ENCODE measurements at regions not wholly inside any gene's neighbourhood (a gene's known extent, or its start where the extent isn't known, plus 50 kb on each side); places are given as distances from the start of the nearest gene placed in this dataset.
"Not testable (repeated sequence)": the region's sequence is repeated elsewhere in the genome, so short reads cannot be mapped to it uniquely, and the experiment has no call there.

DNA sequence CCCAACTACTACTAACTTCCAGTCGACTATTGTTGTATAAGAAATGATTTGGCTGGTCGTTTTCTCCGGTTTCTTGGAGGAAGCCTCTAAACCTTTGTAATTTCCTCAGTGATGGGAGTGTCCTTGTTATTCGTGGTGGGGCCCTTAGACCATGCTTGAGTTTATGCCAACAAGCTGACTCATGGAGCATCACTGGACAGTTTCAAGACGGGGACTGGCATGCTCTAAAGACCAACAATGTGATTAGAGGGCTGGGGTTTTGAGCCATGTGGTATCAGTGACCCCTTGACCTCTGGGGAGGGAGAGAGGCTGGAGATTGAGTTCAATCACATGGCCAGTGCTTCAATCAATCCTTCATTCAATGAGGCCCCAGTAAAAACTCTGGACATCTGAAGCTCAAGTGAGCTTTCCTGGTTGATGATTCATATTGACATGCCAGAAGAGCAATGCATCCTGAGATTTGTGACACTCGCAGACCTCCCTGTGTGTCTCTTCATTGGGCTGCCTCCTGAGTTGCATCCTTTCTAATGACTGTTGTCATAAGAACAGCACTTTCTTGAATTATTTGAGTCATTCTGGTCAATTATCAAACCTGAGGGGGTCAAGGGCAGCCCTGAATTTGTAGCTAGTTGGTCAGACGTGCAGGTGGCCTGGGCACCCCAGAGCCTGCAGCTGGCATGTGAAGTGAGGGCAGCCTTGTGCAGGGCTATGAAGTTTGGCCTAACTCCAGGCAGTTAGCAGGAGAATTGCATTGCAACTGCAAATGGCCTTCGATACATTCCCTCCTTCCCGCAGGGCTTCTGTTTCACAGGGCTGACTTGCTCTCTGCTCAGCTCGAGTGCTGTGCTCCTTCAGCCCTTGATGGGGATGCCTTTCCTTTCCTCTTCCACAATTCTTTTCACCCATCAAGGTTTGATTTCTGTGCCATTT, 246.5 kb downstream of the FGF9 start:
- no peak for DNase-seq (ENCODE audit: low spot score in 2 of 2)
- Mint-ChIP-seq H3K9me3 (no peaks in the 10 kb centered on the region), H3K27ac (no peak overlapping the region), H3K36me3 (no peaks in the 10 kb centered on the region)
- ATAC-seq = no peak

DNA sequence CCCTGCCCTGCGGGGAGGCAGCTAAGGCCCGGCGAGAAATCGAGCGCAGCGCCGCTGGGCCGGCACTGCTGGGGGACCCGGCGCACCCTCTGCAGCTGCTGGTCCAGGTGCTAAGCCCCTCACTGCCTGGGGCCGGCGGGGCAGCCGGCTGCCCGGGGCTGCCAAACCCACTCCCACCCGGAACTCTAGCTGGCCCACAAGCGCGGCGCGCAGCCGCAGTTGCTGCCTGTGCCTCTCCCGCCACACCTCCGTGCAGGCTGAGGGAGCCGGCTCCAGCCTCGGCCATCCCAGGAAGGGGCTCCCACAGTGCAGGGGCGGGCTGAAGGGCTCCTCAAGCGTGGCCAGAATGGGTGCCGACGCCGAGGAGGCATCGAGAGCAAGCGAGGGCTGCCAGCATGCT, 249.9 kb downstream of the FGF9 start:
- H3K9me3 Mint-ChIP-seq; H3K36me3 Mint-ChIP-seq; DNase-seq (ENCODE audit: low spot score in 2 of 2); ATAC-seq; H3K27ac Mint-ChIP-seq: not testable (repeated sequence)

DNA sequence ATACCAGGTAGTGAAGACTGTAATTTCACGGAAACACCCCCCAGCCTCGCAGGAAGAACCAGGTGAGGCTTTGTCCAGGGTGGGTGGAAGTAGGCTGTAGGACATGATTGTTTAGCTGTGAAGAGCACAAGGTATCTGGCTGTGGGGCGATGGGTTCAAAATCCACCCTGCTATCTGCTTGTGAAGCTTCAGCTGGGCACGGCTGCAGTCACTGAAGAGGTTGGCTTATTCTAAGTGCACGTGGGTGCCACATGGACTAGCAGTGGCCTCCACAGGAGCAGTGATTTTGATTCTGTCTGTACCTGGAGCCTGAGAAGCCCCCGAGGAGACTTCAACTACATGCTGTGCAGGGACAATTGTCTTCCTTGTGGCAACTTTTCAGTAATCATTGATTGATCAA, 254.1 kb downstream of the FGF9 start:
- Mint-ChIP-seq H3K27ac (no peak overlapping the region), H3K9me3 (no peaks in the 10 kb centered on the region), H3K36me3 (no peaks in the 10 kb centered on the region)
- ATAC-seq = no peak
- no peak for DNase-seq (ENCODE audit: low spot score in 2 of 2)

DNA sequence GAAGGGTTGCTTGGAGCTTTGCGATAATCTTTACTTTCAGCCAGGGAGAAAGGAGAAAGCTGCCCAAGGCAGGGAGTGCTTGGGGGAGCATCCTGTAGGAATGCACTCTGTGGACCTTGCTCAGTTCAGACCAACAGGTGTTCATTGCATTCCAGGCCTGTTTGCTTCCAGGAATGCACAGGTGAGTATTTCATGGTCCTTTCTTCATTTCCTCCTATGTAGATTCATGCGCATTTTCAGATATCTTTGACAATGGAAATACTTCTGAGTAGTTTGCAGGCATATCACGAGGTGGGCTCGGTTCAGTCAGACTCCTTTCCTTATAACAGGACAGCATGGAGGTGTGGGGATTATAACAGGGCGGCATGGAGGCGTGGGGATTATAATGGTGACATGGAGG, 254.8 kb downstream of the FGF9 start:
- no peak for DNase-seq (ENCODE audit: low spot score in 2 of 2)
- Mint-ChIP-seq H3K27ac (no peak overlapping the region), H3K36me3 (no peaks in the 10 kb centered on the region), H3K9me3 (no peaks in the 10 kb centered on the region)
- no peak for ATAC-seq

DNA sequence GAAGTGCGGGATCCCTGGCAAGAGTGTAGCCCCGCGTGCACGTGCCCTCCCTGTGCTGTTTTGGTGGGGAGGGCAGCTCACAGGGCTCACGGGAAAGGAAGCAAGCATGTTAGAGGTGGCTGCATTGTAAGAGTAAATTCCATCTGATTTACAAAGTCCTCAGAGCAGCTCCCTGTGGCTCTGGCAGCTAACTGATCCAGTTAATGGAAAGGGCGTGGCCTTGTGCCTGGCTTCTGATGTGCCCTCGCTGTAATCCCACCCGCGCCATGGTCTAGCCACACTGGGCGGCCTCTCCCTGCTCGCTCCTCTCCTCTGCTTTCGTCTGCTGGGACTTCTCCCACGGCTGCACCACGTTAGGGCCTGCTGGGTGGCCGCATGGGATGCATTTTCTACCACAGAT, 258.5 kb downstream of the FGF9 start:
- DNase-seq (ENCODE audit: low spot score in 2 of 2) (no peak), ATAC-seq (no peak)
- H3K36me3 Mint-ChIP-seq = no peaks in the 10 kb centered on the region
- H3K9me3 Mint-ChIP-seq = no peaks in the 10 kb centered on the region
- H3K27ac Mint-ChIP-seq = no peak overlapping the region

DNA sequence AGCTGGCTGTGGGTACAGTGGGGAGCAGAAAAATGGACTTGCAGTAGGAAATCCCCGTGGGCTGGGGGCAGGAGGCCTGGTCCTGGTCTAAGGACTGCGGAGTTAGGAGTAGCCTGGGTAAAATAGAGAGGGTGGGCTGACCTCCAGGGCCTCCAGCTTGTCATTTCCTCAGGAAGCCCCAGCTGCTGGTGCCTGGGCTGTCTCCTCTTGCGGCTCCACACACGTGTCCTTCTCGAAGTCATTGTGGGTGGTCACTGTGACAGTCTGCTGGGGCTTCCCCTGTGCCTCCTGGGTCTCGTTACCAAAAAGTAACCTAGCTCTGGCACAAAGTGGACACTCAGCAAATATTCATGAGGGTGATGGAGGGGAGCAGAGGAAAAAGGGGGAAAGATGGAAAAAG, 259.7 kb downstream of the FGF9 start:
- no peaks in the 10 kb centered on the region for H3K36me3 Mint-ChIP-seq
- DNase-seq (ENCODE audit: low spot score in 2 of 2) = no peak
- no peak for ATAC-seq
- no peak overlapping the region for H3K27ac Mint-ChIP-seq
- H3K9me3 Mint-ChIP-seq = no peaks in the 10 kb centered on the region

DNA sequence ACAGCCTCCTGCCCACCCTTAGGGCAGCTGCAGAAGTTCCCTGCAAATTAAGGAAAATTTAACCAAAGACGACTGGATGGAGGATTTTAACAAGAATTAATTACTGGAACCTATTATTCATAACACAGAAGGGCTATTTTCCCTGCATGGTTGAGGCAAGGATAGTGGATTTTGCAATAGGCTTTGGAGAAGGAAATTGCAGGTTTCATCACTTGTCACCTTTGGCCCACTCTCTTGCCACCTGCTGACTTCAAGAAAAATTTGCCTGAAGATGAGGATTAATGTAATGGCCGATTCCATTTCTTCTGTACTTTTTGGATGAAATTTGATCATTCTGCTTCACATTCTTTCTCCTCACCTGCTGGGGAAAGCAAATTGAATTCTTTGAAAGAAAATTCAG, 261.7 kb downstream of the FGF9 start:
- no peak for DNase-seq (ENCODE audit: low spot score in 2 of 2)

DNA sequence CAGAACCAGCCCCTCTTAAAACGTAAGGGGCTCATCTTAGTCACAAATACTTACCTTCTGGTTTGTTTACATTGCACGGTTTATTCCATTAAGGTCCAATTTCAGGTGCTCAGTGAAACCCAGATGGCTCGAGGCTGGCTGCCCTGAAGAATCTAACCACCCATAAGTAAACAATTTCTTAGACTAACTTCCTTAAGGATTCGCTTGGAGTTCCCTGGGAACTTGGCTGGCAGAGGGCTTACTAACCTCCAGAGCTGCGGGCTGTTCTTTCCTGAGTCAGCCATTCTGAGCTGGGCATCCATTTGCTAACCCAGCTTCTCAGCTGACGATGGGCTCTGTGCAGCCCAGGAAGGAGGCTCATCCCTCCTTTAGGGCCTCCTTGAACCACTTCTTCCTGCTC, 262.1 kb downstream of the FGF9 start:
- no peak overlapping the region for H3K27ac Mint-ChIP-seq
- ATAC-seq = no peak
- no peaks in the 10 kb centered on the region for H3K36me3 Mint-ChIP-seq
- DNase-seq (ENCODE audit: low spot score in 2 of 2) = no peak
- H3K9me3 Mint-ChIP-seq = no peaks in the 10 kb centered on the region

More for the DNA sequence above, 261.7 kb downstream of the FGF9 start:
- H3K9me3 Mint-ChIP-seq = no peaks in the 10 kb centered on the region
- no peak for ATAC-seq
- H3K27ac Mint-ChIP-seq = no peak overlapping the region
- no peaks in the 10 kb centered on the region for H3K36me3 Mint-ChIP-seq

DNA sequence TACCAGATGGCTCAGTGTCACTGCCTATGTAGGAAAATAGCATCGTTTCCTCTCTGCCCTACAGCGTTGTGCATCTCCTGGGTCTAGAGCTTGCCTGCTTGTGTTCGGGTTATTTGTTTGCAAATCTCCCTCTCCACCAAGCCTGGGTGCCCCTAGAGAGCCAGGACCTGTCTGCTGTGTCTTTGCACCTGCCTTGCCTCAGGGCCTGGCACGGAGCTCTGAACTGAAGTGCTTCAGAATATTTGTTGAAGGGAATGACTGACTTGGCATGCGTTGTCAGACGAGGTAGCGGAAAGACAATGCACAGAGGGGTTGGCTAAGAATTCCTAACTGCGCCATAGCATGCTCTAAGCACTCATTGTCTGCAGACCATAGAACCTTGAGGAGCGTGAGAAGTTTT, 263.4 kb downstream of the FGF9 start:
- ATAC-seq (no peak), DNase-seq (ENCODE audit: low spot score in 2 of 2) (no peak)
- no peak overlapping the region for H3K27ac Mint-ChIP-seq
- H3K36me3 Mint-ChIP-seq = no peaks in the 10 kb centered on the region
- H3K9me3 Mint-ChIP-seq = no peaks in the 10 kb centered on the region

DNA sequence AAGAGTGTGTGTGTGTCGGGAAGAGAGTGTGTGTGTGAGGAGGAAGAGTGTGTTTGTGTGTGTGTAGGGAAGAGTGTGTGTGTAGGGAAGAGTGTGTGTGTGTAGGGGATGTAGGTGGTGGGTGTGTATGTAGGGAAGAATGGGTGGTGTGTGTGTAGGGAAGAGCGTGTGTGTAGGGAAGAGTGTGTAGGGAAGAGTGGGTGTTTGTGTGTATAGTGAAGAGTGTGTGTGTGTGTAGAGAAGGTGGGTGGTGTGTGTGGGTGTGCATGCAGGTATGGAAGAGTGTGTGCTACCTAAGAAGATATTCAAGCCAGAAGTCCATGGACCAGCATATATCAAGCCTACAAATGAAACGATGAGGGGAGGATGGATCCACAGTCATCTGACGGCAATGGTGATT, 265.8 kb downstream of the FGF9 start:
- DNase-seq (ENCODE audit: low spot score in 2 of 2) = no peak
- Mint-ChIP-seq H3K9me3 (no peaks in the 10 kb centered on the region), H3K27ac (peak overlapping the region in 1 of 2 donors; percentile 63), H3K36me3 (no peaks in the 10 kb centered on the region)
- ATAC-seq = no peak

DNA sequence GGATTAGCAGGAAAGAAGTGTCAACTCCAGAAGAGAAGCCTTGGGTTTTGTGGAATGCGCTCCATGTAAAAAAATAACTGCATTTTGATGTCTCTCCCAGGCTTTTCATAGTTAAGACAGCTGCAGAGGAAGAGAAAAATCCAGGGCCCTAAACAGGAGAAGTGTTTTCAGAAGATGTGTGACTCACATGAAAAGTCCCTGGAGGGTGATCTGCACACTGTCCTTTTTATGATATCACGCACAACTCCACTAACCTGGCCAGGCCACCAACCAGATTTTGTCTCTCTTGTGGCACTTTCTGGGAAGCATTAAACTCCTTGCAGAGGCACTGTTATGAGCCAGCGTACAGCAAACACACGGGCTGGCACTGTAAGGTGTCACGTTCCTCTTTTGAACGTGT, 267.3 kb downstream of the FGF9 start:
- H3K36me3 Mint-ChIP-seq = no peaks in the 10 kb centered on the region
- DNase-seq (ENCODE audit: low spot score in 2 of 2) = no peak
- no peak for ATAC-seq
- H3K9me3 Mint-ChIP-seq = no peaks in the 10 kb centered on the region
- H3K27ac Mint-ChIP-seq = no peak overlapping the region

DNA sequence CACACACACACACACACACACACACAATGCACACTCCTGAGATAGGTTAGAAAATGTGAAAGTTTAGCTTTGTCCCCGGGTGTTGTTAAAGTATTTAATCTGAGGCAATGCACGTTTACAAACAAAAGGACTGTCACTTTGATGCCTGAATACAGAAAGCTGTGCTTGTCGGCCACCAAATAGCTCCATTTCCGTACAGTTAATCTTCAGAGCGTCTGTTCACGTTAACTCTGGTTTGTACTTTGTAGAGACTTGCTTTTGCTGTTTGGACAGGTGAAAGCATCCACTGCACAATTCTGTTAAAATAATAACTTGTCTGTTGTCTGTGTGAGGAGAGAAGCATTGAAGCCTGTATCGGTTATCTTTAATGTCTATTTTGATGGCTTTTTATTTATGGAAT, 267.8 kb downstream of the FGF9 start:
- no peak overlapping the region for H3K27ac Mint-ChIP-seq
- H3K9me3 Mint-ChIP-seq = no peaks in the 10 kb centered on the region
- DNase-seq (ENCODE audit: low spot score in 2 of 2) (no peak), ATAC-seq (no peak)
- H3K36me3 Mint-ChIP-seq = peaks cover 0 to 2% of the 10 kb centered on the region in 2 donors

DNA sequence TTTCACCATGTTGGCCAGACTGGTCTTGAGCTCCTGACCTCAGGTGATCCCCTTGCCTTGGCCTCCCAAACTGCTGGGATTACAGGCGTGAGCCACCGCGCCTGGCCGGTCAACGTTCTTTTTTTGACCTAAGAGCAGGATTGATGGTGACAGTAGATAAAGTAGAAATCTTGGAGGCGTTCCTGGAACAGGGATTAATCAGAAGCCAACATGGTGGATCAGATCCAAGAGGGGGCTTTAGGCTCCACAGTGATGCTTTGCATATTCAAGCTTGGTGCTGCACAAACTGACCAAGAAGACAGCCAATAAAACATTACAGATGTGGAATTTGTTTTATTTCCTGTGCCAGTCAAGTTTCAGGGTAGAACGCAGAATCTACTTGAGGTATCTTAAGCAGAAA, 271.2 kb downstream of the FGF9 start:
- no peak for DNase-seq (ENCODE audit: low spot score in 2 of 2)
- Mint-ChIP-seq H3K36me3 (peaks cover 16 to 28% of the 10 kb centered on the region in 2 donors), H3K9me3 (peaks cover 9 to 15% of the 10 kb centered on the region in 2 donors), H3K27ac (no peak overlapping the region)
- ATAC-seq = no peak

DNA sequence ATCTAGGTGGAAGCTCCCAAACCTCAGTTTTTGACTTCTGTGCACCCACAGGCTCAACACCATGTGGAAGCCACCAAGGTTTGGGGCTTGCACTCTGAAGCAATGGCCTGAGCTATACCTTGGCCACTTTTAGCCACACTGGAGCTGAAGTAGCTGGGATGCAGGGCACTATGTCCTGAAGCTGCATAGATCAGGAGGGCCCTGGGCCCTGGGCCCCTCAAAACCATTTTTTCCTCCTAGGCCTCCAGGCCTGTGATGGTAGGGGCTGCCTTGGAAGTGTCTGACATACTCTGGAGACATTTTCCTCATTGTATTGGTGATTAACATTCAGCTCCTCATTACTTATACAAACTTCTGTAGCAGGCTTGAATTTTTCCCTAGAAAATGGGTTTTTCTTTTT, 273.7 kb downstream of the FGF9 start:
- ATAC-seq = no peak

DNA sequence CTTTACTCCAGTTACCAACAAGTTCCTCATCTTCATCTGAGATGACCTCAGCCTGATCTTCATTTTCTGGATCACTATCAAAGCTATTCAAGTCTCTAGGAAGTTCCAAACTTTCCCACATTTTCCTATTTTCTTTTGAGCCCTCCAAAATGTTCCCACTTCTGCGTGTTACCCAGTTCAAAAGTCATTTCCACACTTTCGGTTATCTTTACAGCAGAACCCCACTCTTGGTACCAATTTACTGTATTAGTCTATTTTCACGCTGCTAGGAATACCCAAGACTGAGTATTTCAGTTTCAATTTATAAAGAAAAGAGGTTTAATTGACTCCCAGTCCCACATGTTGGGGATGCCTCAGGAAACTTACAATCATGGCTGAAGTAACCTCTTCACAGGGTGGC, 274.3 kb downstream of the FGF9 start:
- DNase-seq (ENCODE audit: low spot score in 2 of 2) = no peak
- Mint-ChIP-seq H3K27ac (no peak overlapping the region), H3K9me3 (peaks cover 9 to 15% of the 10 kb centered on the region in 2 donors), H3K36me3 (peaks cover 16 to 28% of the 10 kb centered on the region in 2 donors)
- no peak for ATAC-seq

More for the DNA sequence above, 273.7 kb downstream of the FGF9 start:
- peaks cover 16 to 28% of the 10 kb centered on the region in 2 donors for H3K36me3 Mint-ChIP-seq
- H3K9me3 Mint-ChIP-seq = peaks cover 9 to 15% of the 10 kb centered on the region in 2 donors
- no peak for DNase-seq (ENCODE audit: low spot score in 2 of 2)
- no peak overlapping the region for H3K27ac Mint-ChIP-seq

DNA sequence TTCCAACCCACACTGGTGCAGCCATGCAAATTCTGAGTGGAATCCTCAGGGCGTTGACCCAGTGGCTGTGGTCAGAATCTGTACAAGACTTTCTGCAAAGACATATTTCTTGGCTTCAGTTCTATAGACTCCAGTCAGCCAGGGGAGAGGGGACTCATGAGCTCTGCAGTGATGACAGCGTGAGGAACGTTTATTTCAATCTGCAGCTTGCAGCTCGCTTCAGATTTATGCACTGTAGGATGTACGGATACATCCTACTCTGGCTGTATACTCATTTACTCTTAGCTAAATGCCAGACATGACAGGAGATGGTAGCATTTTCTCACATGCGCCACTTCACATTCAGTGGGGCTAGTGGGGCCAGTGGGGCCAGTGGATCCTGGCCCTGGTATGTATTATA, 276.1 kb downstream of the FGF9 start:
- Mint-ChIP-seq H3K36me3 (peaks cover 16 to 28% of the 10 kb centered on the region in 2 donors), H3K9me3 (peaks cover 9 to 15% of the 10 kb centered on the region in 2 donors), H3K27ac (no peak overlapping the region)
- DNase-seq (ENCODE audit: low spot score in 2 of 2) (no peak), ATAC-seq (no peak)

DNA sequence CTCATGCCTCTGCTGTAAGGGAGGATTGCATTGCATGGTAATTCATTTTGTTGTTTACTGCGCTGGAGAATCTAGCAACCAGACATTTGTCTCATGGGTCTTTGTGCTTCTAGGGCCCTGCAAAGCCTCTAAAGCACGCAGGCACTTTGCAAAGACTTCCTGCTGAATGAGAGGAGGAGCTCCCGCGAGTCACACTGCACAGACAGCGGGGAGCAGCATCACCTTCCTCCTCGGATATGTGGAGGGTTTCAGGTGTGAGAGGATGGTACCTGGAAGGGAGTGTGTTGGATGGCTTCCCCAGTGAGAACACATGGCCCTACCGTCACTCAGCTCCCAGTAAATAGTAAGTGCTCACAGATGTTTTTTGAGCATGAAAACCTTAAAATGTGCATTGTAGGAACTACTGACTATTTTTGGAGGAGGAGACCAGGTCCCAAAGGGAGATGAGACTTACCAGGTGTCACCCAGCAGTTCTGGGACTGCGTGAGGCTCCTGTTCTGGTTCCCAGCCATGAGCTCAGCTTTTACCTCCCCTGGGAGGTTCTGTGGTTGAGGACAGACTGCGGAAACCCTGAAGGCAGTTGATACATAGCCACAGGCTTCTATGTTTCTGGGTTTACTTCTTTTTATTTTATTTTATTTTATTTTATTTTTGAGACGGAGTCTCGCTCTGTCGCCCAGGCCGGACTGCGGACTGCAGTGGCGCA, 278.0 kb downstream of the FGF9 start:
- ATAC-seq (no peak), DNase-seq (ENCODE audit: low spot score in 2 of 2) (no peak)
- Mint-ChIP-seq H3K36me3 (peaks cover 16 to 23% of the 10 kb centered on the region in 2 donors), H3K27ac (no peak overlapping the region), H3K9me3 (peaks cover 9 to 15% of the 10 kb centered on the region in 2 donors)
